Embryonic facial prominence (tissue), 1 donor: ENCODE measurements at regions not wholly inside any gene's neighbourhood (a gene's known extent, or its start where the extent isn't known, plus 50 kb on each side); places are given as distances from the start of the nearest gene placed in this dataset.

Experiments
- DNase-seq: peaks from one replicate; pipeline ENCODE4 v3.0.0-alpha.2; 2016; ENCODE audit errors: extremely low spot score

DNA sequence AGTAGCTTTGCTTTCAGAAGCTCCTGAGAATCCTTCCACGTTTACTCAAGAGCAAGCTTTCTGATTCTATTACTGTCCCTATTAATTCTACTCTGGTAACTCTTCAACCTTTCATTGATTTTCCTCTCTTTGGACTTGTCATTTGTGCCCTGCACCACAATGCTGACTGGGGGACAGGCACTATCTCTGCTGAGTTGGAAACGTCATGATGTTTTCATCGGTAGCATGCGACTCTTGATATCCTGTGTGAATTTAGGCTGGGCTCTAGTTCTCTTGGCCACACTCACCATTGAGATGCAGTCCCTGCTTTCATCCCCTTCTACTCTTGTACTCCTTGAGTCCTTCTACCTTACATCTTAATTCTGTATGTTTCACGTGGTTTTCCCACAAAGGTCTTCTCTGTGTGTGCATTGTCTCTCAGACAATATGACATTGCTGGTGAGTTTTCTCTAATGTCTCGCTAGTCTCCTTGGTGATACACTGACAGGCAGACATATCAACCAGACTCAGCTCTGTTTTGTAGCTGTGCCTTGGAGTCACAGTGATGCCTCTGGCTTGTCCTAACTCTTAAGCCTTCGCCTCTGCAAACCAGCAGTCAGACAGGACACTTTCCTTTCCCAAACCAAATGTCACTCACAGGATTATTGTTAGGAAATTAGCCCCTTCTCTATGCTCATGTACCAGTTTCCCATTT, 223.6 kb upstream of the ADGRL2 start:
- DNase-seq, result no peak

- no peak for DNase-seq
These were observed 226.3 kb upstream of the ADGRL2 start for GRCh38 chr1:81574408-81574807.

GRCh38 chr1:81573458-81573857, 227.3 kb upstream of the ADGRL2 start:
- DNase-seq, result no peak

DNA sequence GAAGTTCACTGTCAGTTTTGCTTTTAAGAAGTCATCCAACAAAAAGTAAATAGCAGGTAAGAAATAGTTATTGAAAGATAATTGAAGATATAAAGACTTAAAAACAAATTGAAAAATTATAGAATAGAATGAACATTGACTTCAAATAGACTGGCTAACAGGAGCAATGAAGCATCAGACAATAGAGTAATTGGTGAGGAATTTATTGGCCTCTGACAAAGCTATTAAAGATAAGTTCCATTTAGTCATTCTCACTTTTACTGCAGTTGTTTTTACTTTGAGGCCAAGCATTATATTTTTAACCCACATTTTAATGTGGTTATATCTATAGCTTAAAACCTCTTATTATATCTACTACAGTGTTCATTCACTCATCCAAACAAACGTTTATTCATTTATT, 228.8 kb upstream of the ADGRL2 start:
- DNase-seq, result no peak

- DNase-seq, result no peak
These were observed 231.0 kb upstream of the ADGRL2 start for GRCh38 chr1:81569761-81570160.

GRCh38 chr1:81563632-81564031, 237.1 kb upstream of the ADGRL2 start:
- DNase-seq, result no peak

GRCh38 chr1:81562934-81563333, 237.8 kb upstream of the ADGRL2 start:
- no peak for DNase-seq

DNA sequence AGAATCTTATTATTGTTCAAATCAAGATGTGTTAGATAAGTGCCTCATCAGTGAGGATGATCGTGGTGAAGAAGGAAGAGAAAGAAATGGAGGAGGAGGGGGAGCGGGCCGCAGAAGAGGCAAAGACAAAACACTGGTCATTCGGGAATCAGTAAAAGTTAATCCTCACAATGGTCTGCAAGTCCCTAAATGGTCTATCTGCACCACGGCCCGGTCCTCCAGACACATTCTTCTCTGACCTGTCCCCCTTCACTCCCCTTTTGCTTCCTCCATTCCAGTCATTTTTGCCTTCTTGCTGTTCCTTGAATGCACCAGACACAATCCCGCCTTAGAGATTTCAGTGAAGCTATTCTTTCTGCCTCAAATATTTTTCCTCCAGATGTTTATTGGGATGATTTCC, 240.1 kb upstream of the ADGRL2 start:
- DNase-seq, result no peak

GRCh38 chr1:81559662-81560350, 240.9 kb upstream of the ADGRL2 start:
- no peak for DNase-seq

- DNase-seq, result no peak
These were observed 242.2 kb upstream of the ADGRL2 start for GRCh38 chr1:81558291-81559076.

- DNase-seq, result no peak
These were observed 243.8 kb upstream of the ADGRL2 start for GRCh38 chr1:81556968-81557367.

GRCh38 chr1:81554534-81554933, 246.2 kb upstream of the ADGRL2 start:
- DNase-seq, result no peak

DNA sequence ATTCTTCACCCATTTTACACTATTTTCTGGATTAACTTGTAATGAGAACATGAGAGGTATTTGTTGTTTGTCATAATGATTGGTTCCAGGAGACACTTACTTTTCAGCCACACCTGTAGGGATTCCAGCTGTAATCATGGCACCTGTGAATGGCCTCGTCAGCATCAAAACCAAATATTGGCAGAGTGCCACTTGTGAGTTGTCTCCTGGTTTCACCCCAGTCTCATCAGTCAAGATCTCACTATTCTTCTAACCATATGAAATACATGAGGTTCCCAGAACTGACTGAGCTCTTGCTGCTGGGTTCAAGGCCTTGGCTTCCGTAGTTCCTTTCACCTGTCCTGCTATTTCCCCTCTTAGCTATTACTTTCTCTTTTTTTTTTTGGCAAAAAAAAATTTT, 246.6 kb upstream of the ADGRL2 start:
- DNase-seq, result no peak

DNA sequence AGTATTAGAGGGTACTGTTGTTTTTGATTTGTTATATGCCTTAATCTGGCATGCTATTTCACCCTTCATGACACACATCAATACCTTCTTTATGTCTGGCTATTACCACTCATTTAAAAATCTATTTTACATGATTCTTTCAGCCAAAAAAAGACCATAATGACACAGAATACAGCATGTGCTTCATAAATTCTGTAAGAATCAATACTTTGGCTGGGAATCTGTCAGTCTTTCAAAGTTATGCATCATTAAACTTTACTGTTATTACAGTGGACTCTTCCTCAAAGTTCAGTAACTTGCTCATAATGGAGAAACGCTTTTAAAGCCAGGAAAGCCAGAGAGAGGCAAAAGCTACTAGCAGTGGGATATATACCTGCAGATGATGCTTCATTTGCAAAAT, 247.2 kb upstream of the ADGRL2 start:
- DNase-seq, result no peak

- no peak for DNase-seq
These were observed 248.8 kb upstream of the ADGRL2 start for GRCh38 chr1:81551946-81552345.

- DNase-seq, result no peak
These were observed 250.0 kb upstream of the ADGRL2 start for GRCh38 chr1:81550753-81551152.

DNA sequence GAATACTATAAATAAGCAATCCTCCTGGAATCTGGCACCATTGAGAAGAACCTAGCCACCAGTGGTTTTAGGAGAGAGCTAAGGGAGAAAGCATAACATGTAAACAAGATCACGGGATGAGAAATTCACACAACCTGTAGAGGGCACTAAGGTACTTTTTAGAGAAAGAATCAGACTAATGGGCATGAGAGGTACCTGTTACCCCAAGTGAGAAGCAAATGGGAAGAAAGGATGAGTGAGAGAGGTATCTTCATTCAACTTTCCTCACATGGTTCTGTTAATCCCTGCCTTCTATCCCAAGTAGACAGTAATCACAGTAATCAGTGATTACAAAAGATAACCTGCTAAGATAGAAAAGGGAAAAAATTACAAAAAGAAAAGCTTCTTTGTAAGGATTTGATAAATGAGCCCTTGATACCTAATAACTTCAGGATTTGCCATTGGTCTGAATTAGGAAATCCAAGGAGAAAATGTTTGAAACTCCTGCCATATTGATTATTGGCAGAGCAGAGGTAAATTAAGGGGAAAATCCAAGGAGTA, 251.1 kb upstream of the ADGRL2 start:
- no peak for DNase-seq

DNA sequence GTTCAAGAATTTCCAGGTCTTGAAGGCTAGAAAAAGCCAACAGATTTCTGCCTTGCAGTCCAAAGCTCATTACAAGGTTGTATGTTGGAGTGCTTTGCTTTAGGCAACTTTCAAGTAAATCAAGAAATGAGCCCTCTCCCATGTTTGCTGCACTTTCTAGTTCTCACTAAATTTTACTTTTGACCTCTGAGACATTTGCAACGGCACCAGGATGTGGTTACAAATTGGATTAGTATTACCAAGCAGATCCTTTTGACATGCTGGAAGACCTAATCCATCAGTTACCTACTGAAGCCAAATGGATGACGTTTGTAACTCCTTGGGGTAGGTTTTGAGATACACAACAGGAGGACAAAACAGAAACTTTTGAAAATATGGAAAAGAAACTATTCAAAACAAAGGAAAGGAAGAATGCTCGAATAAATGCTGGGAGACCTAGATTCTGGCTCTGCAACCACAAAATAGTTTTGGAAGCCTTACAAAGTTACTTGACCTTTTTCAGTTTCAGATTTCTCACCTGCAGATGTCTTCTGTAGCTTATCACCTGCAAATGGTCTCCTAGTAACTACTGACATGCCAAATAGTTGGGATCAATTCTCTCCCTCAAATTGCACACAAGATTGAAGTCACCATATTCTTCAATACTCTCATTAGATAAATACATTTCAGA, 251.7 kb upstream of the ADGRL2 start:
- no peak for DNase-seq

GRCh38 chr1:81547912-81548303, 252.8 kb upstream of the ADGRL2 start:
- no peak for DNase-seq

DNA sequence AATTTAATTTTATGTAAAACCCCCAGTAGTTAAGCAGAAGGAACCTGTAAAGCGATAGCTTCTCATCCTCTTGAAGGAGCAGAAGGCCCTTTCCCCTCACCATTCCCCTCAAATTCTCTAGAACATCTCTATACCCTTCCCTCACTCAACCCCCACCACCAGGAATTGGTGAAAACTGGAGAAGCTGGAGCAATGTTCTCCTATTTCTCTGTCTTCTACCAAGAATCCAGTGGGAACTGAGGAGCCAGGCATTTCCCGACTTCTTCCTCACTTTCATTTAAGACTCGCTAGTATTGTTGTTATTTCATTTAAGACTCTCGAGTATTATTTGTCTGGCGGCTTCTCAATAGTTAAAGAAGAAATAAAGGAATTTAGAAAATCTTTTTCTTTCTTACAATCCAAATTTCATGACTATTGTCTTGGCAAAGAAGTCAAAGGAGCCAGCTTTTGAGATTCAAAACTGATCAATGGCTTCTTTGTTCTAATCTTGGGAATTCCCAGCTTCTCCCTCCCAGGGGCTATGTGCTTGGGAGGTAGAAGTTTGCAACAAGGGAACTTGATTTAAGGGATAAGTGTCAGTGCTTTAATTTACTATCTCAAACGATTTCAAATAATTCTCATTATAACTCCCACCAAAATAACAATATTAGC, 253.3 kb upstream of the ADGRL2 start:
- no peak for DNase-seq

- no peak for DNase-seq
These were observed 255.0 kb upstream of the ADGRL2 start for GRCh38 chr1:81545734-81546133.

GRCh38 chr1:81543764-81544163, 257.0 kb upstream of the ADGRL2 start:
- no peak for DNase-seq
